Vagina (tissue), 2 donors: ENCODE measurements at regions not wholly inside any gene's neighbourhood (a gene's known extent, or its start where the extent isn't known, plus 50 kb on each side); places are given as distances from the start of the nearest gene placed in this dataset.
"Not testable (repeated sequence)": the region's sequence is repeated elsewhere in the genome, so short reads cannot be mapped to it uniquely, and the experiment has no call there.

Experiments
- DNase-seq, 2 donors: peaks; one replicate each; pipeline ENCODE4 v3.0.0-alpha.2; 2017; ENCODE audit errors: extremely low spot score in 2 of 2
- H3K27ac ChIP-seq: fragments of 200-600 bp; sonication (generic); one replicate; pipeline ENCODE4 v1.5.1; 2019
- H3K27me3 ChIP-seq: fragments of 200-600 bp; sonication (generic); one replicate; pipeline ENCODE4 v1.5.1; 2019
- H3K36me3 ChIP-seq, 2 donors: fragments of 200-600 bp; sonication (generic); one replicate each; pipeline ENCODE4 v1.5.1; 2017 to 2019
- H3K4me1 ChIP-seq: fragments of 200-600 bp; sonication (generic); one replicate; pipeline ENCODE4 v1.5.1; 2019
- H3K4me3 ChIP-seq, 2 donors: fragments of 200-600 bp; sonication (generic); 1 replicate in 1 of 2; 2 replicates in 1 of 2; pipeline ENCODE4 v1.5.1; 2016 to 2019
- H3K9me3 ChIP-seq: fragments of 200-600 bp; sonication (generic); one replicate; pipeline ENCODE4 v1.5.1; 2019
- POLR2A ChIP-seq, 2 donors: fragments of 450-650 bp; IDR thresholded peaks; one replicate each; pipeline ENCODE4 v1.6.1; 2017; ENCODE audit warnings: antibody characterized with exemption in 2 of 2, mild to moderate bottlenecking in 2 of 2, moderate library complexity in 2 of 2
- POLR2AphosphoS5 ChIP-seq, 2 donors: sonication (generic); formaldehyde crosslinking; IDR thresholded peaks; one replicate each; pipeline ENCODE4 v1.9.0; 2017; ENCODE audit warnings: antibody characterized with exemption in 2 of 2, mild to moderate bottlenecking in 2 of 2, low read depth in 1 of 2; ENCODE audit not compliant: insufficient read depth in 1 of 2
- intact Hi-C: fragments of 100-400 bp; cut with DNase I; formaldehyde crosslinking; loops from one replicate; pipeline ENCODE4 v1.15.1; 2023
- TF ChIP-seq, protein P1 (sequence below), 3 experiments: fragments of 450-650 bp in 2 of 3; fragments of 200-600 bp in 1 of 3; sonication (generic) in 1 of 3; IDR thresholded peaks; one replicate each; pipeline ENCODE4 v1.5.1; 2017 to 2019; ENCODE audit warnings: antibody characterized with exemption in 3 of 3, mild to moderate bottlenecking in 2 of 3, moderate library complexity in 2 of 3

DNA sequence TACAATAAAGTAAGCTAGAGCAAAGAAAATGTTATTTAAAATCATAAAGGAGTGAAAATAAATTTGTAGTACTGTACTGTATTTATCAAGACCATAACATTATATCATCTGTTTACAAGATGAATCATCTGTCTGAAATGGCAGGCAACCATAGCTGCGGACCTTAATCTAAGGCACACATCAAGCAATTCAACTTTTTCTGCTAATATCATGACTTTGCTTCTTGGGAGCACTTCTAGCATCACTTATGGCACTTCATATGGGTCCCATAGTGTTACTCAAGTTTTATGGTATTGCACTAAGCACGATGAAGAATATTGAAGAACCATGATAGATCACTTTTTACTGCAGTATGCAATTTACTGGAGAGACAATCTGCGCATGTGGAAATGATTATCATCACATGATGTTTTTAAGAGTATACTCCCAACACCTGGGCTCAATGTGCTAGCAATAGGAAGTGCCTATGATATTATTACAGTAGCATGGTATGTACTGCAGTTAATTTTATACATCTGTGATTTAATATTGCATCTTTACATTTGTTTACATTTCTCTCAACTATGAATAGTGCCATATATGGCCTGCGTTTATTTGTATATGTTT lies 137.7 kb upstream of the NECTIN3 start:
- no peak overlapping the region for H3K27ac ChIP-seq
- H3K4me1 ChIP-seq: no peaks in the 10 kb centered on the region
- no peaks in the 10 kb centered on the region for H3K9me3 ChIP-seq
- H3K36me3 ChIP-seq: no peaks in the 10 kb centered on the region
- H3K4me3 ChIP-seq: no peak overlapping the region
- TF ChIP-seq, protein P1, sequence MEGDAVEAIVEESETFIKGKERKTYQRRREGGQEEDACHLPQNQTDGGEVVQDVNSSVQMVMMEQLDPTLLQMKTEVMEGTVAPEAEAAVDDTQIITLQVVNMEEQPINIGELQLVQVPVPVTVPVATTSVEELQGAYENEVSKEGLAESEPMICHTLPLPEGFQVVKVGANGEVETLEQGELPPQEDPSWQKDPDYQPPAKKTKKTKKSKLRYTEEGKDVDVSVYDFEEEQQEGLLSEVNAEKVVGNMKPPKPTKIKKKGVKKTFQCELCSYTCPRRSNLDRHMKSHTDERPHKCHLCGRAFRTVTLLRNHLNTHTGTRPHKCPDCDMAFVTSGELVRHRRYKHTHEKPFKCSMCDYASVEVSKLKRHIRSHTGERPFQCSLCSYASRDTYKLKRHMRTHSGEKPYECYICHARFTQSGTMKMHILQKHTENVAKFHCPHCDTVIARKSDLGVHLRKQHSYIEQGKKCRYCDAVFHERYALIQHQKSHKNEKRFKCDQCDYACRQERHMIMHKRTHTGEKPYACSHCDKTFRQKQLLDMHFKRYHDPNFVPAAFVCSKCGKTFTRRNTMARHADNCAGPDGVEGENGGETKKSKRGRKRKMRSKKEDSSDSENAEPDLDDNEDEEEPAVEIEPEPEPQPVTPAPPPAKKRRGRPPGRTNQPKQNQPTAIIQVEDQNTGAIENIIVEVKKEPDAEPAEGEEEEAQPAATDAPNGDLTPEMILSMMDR (IDR thresholded peaks at IDR 0.05): no peak
- TF ChIP-seq POLR2A (IDR thresholded peaks at IDR 0.05): no peak
- intact Hi-C loops: no loop called here
- no peaks in the 10 kb centered on the region for H3K27me3 ChIP-seq
- no peak for DNase-seq

DNA sequence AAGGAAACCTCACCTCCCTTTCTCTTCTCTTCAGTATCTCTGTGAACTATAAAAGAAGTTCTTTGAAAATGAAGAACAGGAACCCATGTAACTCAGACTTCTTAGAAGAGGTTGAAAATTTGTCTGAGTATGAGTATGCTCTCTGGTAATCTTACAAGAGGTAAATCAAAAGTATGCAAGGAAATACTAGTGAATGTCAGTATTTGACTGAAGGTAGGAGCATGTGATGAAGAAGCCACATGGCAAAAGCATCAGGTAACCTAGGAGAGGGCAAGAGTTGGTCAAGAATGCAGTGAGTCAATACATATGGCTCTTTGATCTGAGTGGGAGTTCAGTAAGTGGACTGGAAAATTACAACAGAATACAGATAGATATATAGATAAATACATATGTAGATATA lies 133.0 kb upstream of the NECTIN3 start:
- H3K4me1 ChIP-seq: no peaks in the 10 kb centered on the region
- no peak for DNase-seq
- TF ChIP-seq POLR2A (IDR thresholded peaks at IDR 0.05) (no peak), POLR2AphosphoS5 (IDR thresholded peaks at IDR 0.05; ENCODE audit: insufficient read depth in 1 of 2, low read depth in 1 of 2) (no peak)
- TF ChIP-seq, protein P1 (IDR thresholded peaks at IDR 0.05): no peak
- H3K27me3 ChIP-seq: no peaks in the 10 kb centered on the region
- H3K9me3 ChIP-seq: no peaks in the 10 kb centered on the region
- no peaks in the 10 kb centered on the region for H3K36me3 ChIP-seq
- H3K27ac ChIP-seq: no peak overlapping the region
- no peak overlapping the region for H3K4me3 ChIP-seq
- intact Hi-C loops: no loop called here

DNA sequence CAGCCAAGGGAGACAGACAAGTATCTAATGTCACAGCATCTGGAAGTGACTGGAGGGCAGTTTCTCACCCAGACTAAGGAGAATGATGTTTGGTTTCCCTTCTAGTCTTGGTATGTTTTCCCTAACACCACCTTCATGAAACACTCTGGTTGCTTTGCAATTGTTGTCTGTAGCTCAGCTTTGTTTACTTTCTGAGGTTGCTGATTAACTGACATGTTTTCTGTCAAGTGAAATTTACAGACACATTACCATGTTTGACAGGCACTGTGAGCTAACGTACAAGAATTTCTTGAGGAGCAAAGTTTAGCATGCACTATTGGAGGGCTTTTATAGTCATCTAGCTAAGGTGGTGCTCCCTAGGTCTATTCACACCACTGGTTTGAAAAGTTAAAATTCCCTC lies 131.6 kb upstream of the NECTIN3 start:
- H3K4me1 ChIP-seq: no peaks in the 10 kb centered on the region
- TF ChIP-seq POLR2A (IDR thresholded peaks at IDR 0.05): no peak
- TF ChIP-seq, protein P1 (IDR thresholded peaks at IDR 0.05): no peak
- TF ChIP-seq POLR2AphosphoS5 (IDR thresholded peaks at IDR 0.05; ENCODE audit: insufficient read depth in 1 of 2, low read depth in 1 of 2): no peak
- intact Hi-C loops: no loop called here
- H3K36me3 ChIP-seq: no peaks in the 10 kb centered on the region
- no peak overlapping the region for H3K4me3 ChIP-seq
- no peak for DNase-seq
- H3K9me3 ChIP-seq: no peaks in the 10 kb centered on the region
- no peaks in the 10 kb centered on the region for H3K27me3 ChIP-seq
- no peak overlapping the region for H3K27ac ChIP-seq

DNA sequence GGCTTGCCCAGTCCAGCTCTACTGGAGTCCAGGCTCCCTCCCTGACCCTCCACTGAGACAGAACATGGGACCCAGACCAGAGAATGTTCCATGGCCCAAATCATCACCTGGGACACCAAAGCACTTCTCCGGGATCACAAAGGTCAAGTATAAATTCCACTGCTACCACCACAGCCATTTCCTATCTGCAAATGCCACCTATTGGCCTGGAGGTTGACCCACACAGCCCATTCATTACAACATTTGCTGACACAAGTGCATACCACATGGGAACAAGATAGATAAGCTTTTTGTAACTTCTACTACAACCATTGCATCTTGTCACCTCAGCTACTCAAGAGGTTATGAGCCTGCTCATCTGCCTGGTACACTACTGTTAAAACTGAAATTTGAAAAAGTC lies 126.8 kb upstream of the NECTIN3 start:
- H3K27ac ChIP-seq: no peak overlapping the region
- intact Hi-C loops: no loop called here
- no peaks in the 10 kb centered on the region for H3K4me1 ChIP-seq
- no peaks in the 10 kb centered on the region for H3K27me3 ChIP-seq
- no peak overlapping the region for H3K4me3 ChIP-seq
- H3K36me3 ChIP-seq: no peaks in the 10 kb centered on the region
- peaks cover 10% of the 10 kb centered on the region for H3K9me3 ChIP-seq
- TF ChIP-seq, protein P1 (IDR thresholded peaks at IDR 0.05): no peak
- TF ChIP-seq POLR2A (IDR thresholded peaks at IDR 0.05) (no peak), POLR2AphosphoS5 (IDR thresholded peaks at IDR 0.05; ENCODE audit: insufficient read depth in 1 of 2, low read depth in 1 of 2) (no peak)
- no peak for DNase-seq

DNA sequence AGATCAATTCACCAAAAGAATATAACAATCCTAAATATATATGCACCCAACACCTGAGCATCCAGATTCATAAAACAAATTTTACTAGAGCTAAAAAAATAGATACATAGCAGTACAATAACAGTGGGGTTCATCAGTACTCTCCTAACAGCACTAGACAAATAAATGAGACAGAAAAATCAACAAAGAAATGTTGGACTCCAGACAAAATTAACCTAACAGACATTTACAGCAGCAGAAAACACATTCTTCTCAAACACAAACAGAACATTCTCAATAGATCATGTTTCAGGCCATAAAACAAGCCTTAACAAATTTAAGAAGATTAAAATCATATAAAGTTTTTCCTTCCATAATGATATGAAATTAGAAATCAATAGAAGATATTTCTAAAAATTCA lies 124.8 kb upstream of the NECTIN3 start:
- intact Hi-C loops: no loop called here
- Histone ChIP-seq H3K4me1 (no peaks in the 10 kb centered on the region), H3K4me3 (no peak overlapping the region), H3K36me3 (no peaks in the 10 kb centered on the region), H3K27ac (no peak overlapping the region), H3K27me3 (no peaks in the 10 kb centered on the region), H3K9me3 (peaks cover 10% of the 10 kb centered on the region)
- no peak for DNase-seq
- no peak for TF ChIP-seq POLR2AphosphoS5 (IDR thresholded peaks at IDR 0.05; ENCODE audit: insufficient read depth in 1 of 2, low read depth in 1 of 2)
- TF ChIP-seq POLR2A (IDR thresholded peaks at IDR 0.05): no peak
- TF ChIP-seq, protein P1 (IDR thresholded peaks at IDR 0.05): no peak

DNA sequence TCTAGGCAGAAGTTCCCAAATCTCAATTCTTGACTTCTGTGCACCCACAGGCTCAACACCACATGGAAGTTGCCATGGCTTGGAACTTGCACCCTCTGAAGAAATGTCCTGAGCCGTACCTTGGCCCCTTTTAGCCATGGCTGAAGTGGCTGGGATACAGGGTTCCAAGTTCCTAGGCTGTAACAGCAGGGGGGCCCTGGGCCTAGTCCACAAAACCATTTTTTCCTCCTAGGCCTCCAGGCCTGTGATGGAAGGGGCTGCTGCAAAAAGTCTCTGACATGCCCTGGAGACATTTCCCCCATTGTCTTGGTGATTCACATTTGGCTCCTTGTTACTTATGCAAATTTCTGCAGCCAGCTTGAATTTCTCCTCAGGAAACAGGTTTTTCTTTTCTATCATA lies 122.4 kb upstream of the NECTIN3 start:
- H3K9me3 ChIP-seq, intact Hi-C loops, DNase-seq, H3K27me3 ChIP-seq, H3K27ac ChIP-seq, H3K4me3 ChIP-seq, H3K36me3 ChIP-seq, H3K4me1 ChIP-seq: not testable (repeated sequence)
